ENCODE measurements at regions not wholly inside any gene's neighbourhood (a gene's known extent, or its start where the extent isn't known, plus 50 kb on each side); places are given as distances from the start of the nearest gene placed in this dataset.

- TF ChIP-seq CTCF (IDR thresholded peaks at IDR 0.05): no peak
- no peak for TF ChIP-seq POLR2A (IDR thresholded peaks at IDR 0.05)
These were observed 224.4 kb upstream of the NRIP1 start for GRCh38 chr21:15289246-15289645.

All from heart left ventricle (tissue), 13 donors.